Loucy (cell line): ENCODE measurements at regions not wholly inside any gene's neighbourhood (a gene's known extent, or its start where the extent isn't known, plus 50 kb on each side); places are given as distances from the start of the nearest gene placed in this dataset.

ENCODE experiments used
- H2AFZ ChIP-seq: fragments of 200-600 bp; sonication (generic); 2 replicates; pipeline ENCODE4 v1.6.0; 2016; ENCODE audit warnings: antibody characterized with exemption, mild to moderate bottlenecking, low read length, moderate library complexity
- H3F3A ChIP-seq: fragments of 200-600 bp; 2 replicates; pipeline ENCODE4 v1.6.0; 2016; ENCODE audit warnings: antibody characterized with exemption, low read depth, mild to moderate bottlenecking
- H3K27me3 ChIP-seq: fragments of 200-600 bp; sonication (generic); 2 replicates; pipeline ENCODE4 v1.6.1; 2014; ENCODE audit warnings: low read length, mild to moderate bottlenecking; ENCODE audit not compliant: insufficient read depth, poor library complexity, severe bottlenecking
- H3K36me3 ChIP-seq: fragments of 200-600 bp; sonication (generic); 2 replicates; pipeline ENCODE4 v1.6.1; 2016; ENCODE audit warnings: low read length; ENCODE audit not compliant: insufficient read depth
- H3K4me1 ChIP-seq: fragments of 200-600 bp; sonication (generic); 2 replicates; pipeline ENCODE4 v1.5.1; 2014; ENCODE audit warnings: low read length, mild to moderate bottlenecking; ENCODE audit not compliant: insufficient read depth, poor library complexity, severe bottlenecking
- H3K4me2 ChIP-seq: fragments of 200-600 bp; sonication (generic); 2 replicates; pipeline ENCODE4 v1.6.0; 2014; ENCODE audit warnings: antibody characterized with exemption, low read length, low read depth, mild to moderate bottlenecking; ENCODE audit not compliant: poor library complexity, severe bottlenecking
- H3K4me3 ChIP-seq: fragments of 200-600 bp; sonication (generic); 2 replicates; pipeline ENCODE4 v1.5.1; 2014; ENCODE audit warnings: low read length, mild to moderate bottlenecking, mixed read lengths; ENCODE audit not compliant: poor library complexity, severe bottlenecking
- H3K79me2 ChIP-seq: fragments of 200-600 bp; sonication (generic); 2 replicates; pipeline ENCODE4 v1.6.1; 2014; ENCODE audit warnings: low read length; ENCODE audit not compliant: insufficient read depth
- H3K9ac ChIP-seq: fragments of 200-600 bp; sonication (generic); 2 replicates; pipeline ENCODE4 v1.6.0; 2014; ENCODE audit warnings: mild to moderate bottlenecking, low read depth, low read length, moderate library complexity; ENCODE audit not compliant: poor library complexity, severe bottlenecking
- H3K9me2 ChIP-seq: fragments of 200-600 bp; sonication (generic); replicated peaks from 2 replicates; pipeline ENCODE4 v1.6.1; 2016; ENCODE audit warnings: low read depth, low read length, mixed read lengths
- H3K9me3 ChIP-seq: fragments of 200-600 bp; sonication (generic); 2 replicates; pipeline ENCODE4 v1.6.1; 2014; ENCODE audit warnings: mild to moderate bottlenecking, antibody characterized with exemption, low read length, low read depth; ENCODE audit not compliant: insufficient read depth
- H4K20me1 ChIP-seq: fragments of 200-600 bp; sonication (generic); 2 replicates; pipeline ENCODE4 v1.6.0; 2014; ENCODE audit warnings: antibody characterized with exemption, low read length, mild to moderate bottlenecking; ENCODE audit not compliant: insufficient read depth, poor library complexity, severe bottlenecking
- EZH2phosphoT487 ChIP-seq: fragments of 200-600 bp; IDR thresholded peaks from 2 replicates; pipeline ENCODE4 v1.6.1; 2018; ENCODE audit warnings: antibody characterized with exemption, mild to moderate bottlenecking, moderate library complexity, borderline replicate concordance
- TF ChIP-seq, protein P1 (sequence below): fragments of 200-600 bp; sonication (generic); conservative IDR thresholded peaks from 2 replicates; pipeline ENCODE4 v1.5.1; 2014; ENCODE audit warnings: mild to moderate bottlenecking, antibody characterized with exemption, low read length

DNA sequence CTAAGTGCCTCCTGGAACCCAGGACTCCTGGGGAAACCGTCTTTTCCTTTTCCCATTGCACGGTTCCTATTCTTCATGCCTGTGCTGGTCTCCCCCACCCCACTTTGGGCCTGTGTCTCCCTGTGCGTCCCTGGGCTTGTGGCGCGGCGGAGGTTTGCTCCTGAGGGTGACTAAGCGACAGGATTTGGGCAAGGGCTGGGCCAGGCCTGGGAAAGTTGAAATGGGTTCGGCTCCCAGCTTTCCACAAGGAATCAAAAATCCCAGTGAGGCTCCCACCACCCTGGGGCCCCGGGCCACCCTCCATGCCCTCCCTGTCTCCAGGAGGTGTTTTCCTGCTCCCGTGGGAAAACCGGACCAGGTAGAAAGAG, 197.6 kb downstream of the NDUFA10 start:
- Histone ChIP-seq H3K9ac (no peak overlapping the region), H3K79me2 (no peaks in the 10 kb centered on the region), H2AFZ (no peak overlapping the region), H3F3A (no peaks in the 10 kb centered on the region), H3K27me3 (no peaks in the 10 kb centered on the region), H4K20me1 (no peaks in the 10 kb centered on the region), H3K4me3 (no peak overlapping the region), H3K36me3 (no peaks in the 10 kb centered on the region), H3K4me2 (no peak overlapping the region), H3K4me1 (no peaks in the 10 kb centered on the region), H3K9me2 (no peaks in the 10 kb centered on the region), H3K9me3 (peaks cover 12% of the 10 kb centered on the region; the same call in 1 of the 2 replicates)
- TF ChIP-seq, protein P1, sequence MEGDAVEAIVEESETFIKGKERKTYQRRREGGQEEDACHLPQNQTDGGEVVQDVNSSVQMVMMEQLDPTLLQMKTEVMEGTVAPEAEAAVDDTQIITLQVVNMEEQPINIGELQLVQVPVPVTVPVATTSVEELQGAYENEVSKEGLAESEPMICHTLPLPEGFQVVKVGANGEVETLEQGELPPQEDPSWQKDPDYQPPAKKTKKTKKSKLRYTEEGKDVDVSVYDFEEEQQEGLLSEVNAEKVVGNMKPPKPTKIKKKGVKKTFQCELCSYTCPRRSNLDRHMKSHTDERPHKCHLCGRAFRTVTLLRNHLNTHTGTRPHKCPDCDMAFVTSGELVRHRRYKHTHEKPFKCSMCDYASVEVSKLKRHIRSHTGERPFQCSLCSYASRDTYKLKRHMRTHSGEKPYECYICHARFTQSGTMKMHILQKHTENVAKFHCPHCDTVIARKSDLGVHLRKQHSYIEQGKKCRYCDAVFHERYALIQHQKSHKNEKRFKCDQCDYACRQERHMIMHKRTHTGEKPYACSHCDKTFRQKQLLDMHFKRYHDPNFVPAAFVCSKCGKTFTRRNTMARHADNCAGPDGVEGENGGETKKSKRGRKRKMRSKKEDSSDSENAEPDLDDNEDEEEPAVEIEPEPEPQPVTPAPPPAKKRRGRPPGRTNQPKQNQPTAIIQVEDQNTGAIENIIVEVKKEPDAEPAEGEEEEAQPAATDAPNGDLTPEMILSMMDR = no peak
- no peak for TF ChIP-seq EZH2phosphoT487

DNA sequence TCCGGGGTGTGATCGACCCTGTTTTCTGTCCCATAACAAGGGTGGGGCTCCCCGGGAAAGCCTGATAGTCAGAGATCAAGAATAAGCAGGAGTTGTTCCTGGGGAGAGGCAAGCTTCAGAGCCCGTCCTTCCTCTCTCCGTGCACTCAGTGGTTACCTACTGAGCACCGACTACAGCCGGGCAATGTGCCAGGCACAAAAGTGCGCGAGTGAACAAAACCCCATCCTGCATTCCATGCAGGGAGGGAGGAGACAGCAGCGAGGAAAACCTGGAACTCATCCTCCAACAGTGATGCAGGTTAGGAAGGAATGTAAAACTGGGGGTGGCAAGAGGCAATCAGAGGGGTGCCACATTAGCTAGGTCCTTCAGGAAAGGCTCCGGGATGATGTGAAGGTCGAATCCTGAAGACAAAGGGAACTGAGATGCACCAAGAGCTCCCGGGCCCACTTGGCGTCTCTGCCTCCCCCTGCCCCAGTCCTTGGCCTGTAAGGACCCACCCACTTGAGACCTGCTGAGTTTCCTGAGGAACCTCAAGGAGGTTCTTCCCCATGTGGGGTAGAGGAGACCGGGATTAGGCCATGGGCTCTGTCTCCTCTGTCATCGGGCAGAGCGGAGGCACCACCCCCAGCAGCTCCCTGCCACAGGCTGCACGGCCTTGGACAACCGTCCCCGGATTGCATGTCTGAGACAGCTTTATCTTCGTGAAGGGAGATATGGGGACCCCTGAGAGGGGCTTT, 198.2 kb downstream of the NDUFA10 start:
- Histone ChIP-seq H3K79me2 (no peaks in the 10 kb centered on the region), H3K27me3 (no peaks in the 10 kb centered on the region), H2AFZ (no peak overlapping the region), H3K9me3 (peaks cover 12% of the 10 kb centered on the region; the same call in 1 of the 2 replicates), H3K4me2 (no peak overlapping the region), H3K9ac (no peak overlapping the region), H3K9me2 (no peaks in the 10 kb centered on the region), H4K20me1 (no peaks in the 10 kb centered on the region), H3K4me1 (no peaks in the 10 kb centered on the region), H3K4me3 (no peak overlapping the region), H3F3A (no peaks in the 10 kb centered on the region), H3K36me3 (no peaks in the 10 kb centered on the region)
- TF ChIP-seq, protein P1 = no peak
- no peak for TF ChIP-seq EZH2phosphoT487

DNA sequence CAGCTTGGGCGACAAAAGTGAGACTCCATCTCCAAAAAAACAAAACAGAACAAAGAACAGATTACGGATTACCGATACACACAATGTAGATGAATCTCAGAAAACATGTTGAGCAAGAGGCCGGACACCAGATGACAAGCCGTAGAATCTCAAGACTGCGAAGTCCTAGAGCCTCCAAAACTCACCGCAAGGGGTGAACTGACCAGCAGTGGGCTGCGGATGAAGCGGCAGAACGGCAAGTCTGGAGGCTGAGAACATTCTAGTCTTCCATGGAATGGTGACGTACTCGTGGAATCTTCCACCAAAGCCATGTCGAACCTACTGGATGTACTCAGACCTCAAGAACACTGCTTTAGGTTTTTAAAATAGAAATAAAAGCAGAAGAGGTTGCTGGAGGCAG, 198.8 kb downstream of the NDUFA10 start:
- Histone ChIP-seq H3F3A (no peaks in the 10 kb centered on the region), H4K20me1 (no peaks in the 10 kb centered on the region), H3K9me3 (peaks cover 12% of the 10 kb centered on the region; the same call in 1 of the 2 replicates), H3K9ac (no peak overlapping the region), H3K79me2 (no peaks in the 10 kb centered on the region), H3K4me2 (no peak overlapping the region), H3K4me3 (no peak overlapping the region), H2AFZ (no peak overlapping the region), H3K36me3 (no peaks in the 10 kb centered on the region), H3K9me2 (no peaks in the 10 kb centered on the region), H3K4me1 (no peaks in the 10 kb centered on the region), H3K27me3 (no peaks in the 10 kb centered on the region)
- TF ChIP-seq, protein P1 = no peak
- TF ChIP-seq EZH2phosphoT487 = no peak
